ENCODE measurements at regions not wholly inside any gene's neighbourhood (a gene's known extent, or its start where the extent isn't known, plus 50 kb on each side); places are given as distances from the start of the nearest gene placed in this dataset.
"Not testable (repeated sequence)": the region's sequence is repeated elsewhere in the genome, so short reads cannot be mapped to it uniquely, and the experiment has no call there.

GRCh38 chr9:79489261-79490000 lies 82.3 kb upstream of the TLE4 start:
- TF ChIP-seq CTCF (IDR thresholded peaks at IDR 0.05; ENCODE audit: low read depth, low read length) = no peak
- Histone ChIP-seq H3K4me3 (ENCODE audit: low read depth, low read length) (no peak overlapping the region), H3K9me3 (ENCODE audit: control insufficient read depth, insufficient read depth, low read length) (peaks cover 4% of the 10 kb centered on the region; the same call in 1 of the 2 replicates), H3K27me3 (ENCODE audit: control insufficient read depth, insufficient read depth, low read length) (no peaks in the 10 kb centered on the region), H3K27ac (ENCODE audit: low read depth, low read length) (no peak overlapping the region)
- ChIA-PET CTCF (no interaction called here), POLR2A (no interaction called here)
- DNase-seq (ENCODE audit: low read depth, low spot score) = no peak

GRCh38 chr9:79490657-79491248 lies 81.0 kb upstream of the TLE4 start:
- Histone ChIP-seq H3K9me3 (ENCODE audit: control insufficient read depth, insufficient read depth, low read length) (peaks cover 4% of the 10 kb centered on the region; the same call in 1 of the 2 replicates), H3K4me3 (ENCODE audit: low read depth, low read length) (no peak overlapping the region), H3K27ac (ENCODE audit: low read depth, low read length) (no peak overlapping the region), H3K27me3 (ENCODE audit: control insufficient read depth, insufficient read depth, low read length) (no peaks in the 10 kb centered on the region)
- TF ChIP-seq CTCF (IDR thresholded peaks at IDR 0.05; ENCODE audit: low read depth, low read length) = no peak
- ChIA-PET POLR2A (no interaction called here), CTCF (interaction anchor here (0.8 kb wide), 1 partner anchor 1122 kb away, joined by 10 read pairs; no protein-coding TSS in a partner anchor)
- no peak for DNase-seq (ENCODE audit: low read depth, low spot score)

GRCh38 chr9:79492092-79493009 lies 79.4 kb upstream of the TLE4 start:
- CTCF ChIA-PET = no interaction called here
- Histone ChIP-seq H3K4me3 (ENCODE audit: low read depth, low read length) (no peak overlapping the region), H3K27me3 (ENCODE audit: control insufficient read depth, insufficient read depth, low read length) (no peaks in the 10 kb centered on the region), H3K9me3 (ENCODE audit: control insufficient read depth, insufficient read depth, low read length) (peaks cover 4% of the 10 kb centered on the region; the same call in 1 of the 2 replicates), H3K27ac (ENCODE audit: low read depth, low read length) (no peak overlapping the region)
- POLR2A ChIA-PET = no interaction called here
- DNase-seq (ENCODE audit: low read depth, low spot score) = no peak
- TF ChIP-seq CTCF (IDR thresholded peaks at IDR 0.05; ENCODE audit: low read depth, low read length) = no peak

GRCh38 chr9:79500196-79500864 lies 71.4 kb upstream of the TLE4 start:
- POLR2A ChIA-PET; H3K27me3 ChIP-seq (ENCODE audit: control insufficient read depth, insufficient read depth, low read length); H3K9me3 ChIP-seq (ENCODE audit: control insufficient read depth, insufficient read depth, low read length); H3K4me3 ChIP-seq (ENCODE audit: low read depth, low read length); CTCF ChIA-PET; H3K27ac ChIP-seq (ENCODE audit: low read depth, low read length); DNase-seq (ENCODE audit: low read depth, low spot score): not testable (repeated sequence)

GRCh38 chr9:79501546-79501945 lies 70.2 kb upstream of the TLE4 start:
- Histone ChIP-seq H3K4me3 (ENCODE audit: low read depth, low read length) (no peak overlapping the region), H3K27me3 (ENCODE audit: control insufficient read depth, insufficient read depth, low read length) (no peaks in the 10 kb centered on the region), H3K27ac (ENCODE audit: low read depth, low read length) (no peak overlapping the region), H3K9me3 (ENCODE audit: control insufficient read depth, insufficient read depth, low read length) (no peaks in the 10 kb centered on the region)
- TF ChIP-seq CTCF (IDR thresholded peaks at IDR 0.05; ENCODE audit: low read depth, low read length) = no peak
- ChIA-PET POLR2A (no interaction called here), CTCF (no interaction called here)
- no peak for DNase-seq (ENCODE audit: low read depth, low spot score)
